ENCODE measurements at regions not wholly inside any gene's neighbourhood (a gene's known extent, or its start where the extent isn't known, plus 50 kb on each side); places are given as distances from the start of the nearest gene placed in this dataset.

- Histone ChIP-seq H4K20me1 (ENCODE audit: control insufficient read depth, insufficient read depth, low read depth, low read length) (no peaks in the 10 kb centered on the region), H3K36me3 (ENCODE audit: control insufficient read depth, low read length) (no peaks in the 10 kb centered on the region), H3K27me3 (ENCODE audit: control insufficient read depth, low read length) (no peaks in the 10 kb centered on the region), H3K9me2 (replicated peaks; ENCODE audit: control insufficient read depth, low read length) (no peaks in the 10 kb centered on the region), H3K27ac (ENCODE audit: low read depth, low read length) (no peak overlapping the region), H3F3A (ENCODE audit: control insufficient read depth, insufficient read depth) (no peaks in the 10 kb centered on the region), H3K79me2 (ENCODE audit: control insufficient read depth, low read length) (no peaks in the 10 kb centered on the region), H3K4me1 (ENCODE audit: control insufficient read depth, low read length) (peaks cover 18% of the 10 kb centered on the region), H3K4me3 (ENCODE audit: low read length) (no peak overlapping the region), H3K4me2 (ENCODE audit: low read length) (no peak overlapping the region), H3K9me3 (ENCODE audit: control insufficient read depth, insufficient read depth, low read length) (no peaks in the 10 kb centered on the region)
- no peak for TF ChIP-seq EZH2phosphoT487 (IDR thresholded peaks at IDR 0.05; ENCODE audit: borderline replicate concordance, low read length)
- TF ChIP-seq, protein P1, sequence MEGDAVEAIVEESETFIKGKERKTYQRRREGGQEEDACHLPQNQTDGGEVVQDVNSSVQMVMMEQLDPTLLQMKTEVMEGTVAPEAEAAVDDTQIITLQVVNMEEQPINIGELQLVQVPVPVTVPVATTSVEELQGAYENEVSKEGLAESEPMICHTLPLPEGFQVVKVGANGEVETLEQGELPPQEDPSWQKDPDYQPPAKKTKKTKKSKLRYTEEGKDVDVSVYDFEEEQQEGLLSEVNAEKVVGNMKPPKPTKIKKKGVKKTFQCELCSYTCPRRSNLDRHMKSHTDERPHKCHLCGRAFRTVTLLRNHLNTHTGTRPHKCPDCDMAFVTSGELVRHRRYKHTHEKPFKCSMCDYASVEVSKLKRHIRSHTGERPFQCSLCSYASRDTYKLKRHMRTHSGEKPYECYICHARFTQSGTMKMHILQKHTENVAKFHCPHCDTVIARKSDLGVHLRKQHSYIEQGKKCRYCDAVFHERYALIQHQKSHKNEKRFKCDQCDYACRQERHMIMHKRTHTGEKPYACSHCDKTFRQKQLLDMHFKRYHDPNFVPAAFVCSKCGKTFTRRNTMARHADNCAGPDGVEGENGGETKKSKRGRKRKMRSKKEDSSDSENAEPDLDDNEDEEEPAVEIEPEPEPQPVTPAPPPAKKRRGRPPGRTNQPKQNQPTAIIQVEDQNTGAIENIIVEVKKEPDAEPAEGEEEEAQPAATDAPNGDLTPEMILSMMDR (IDR thresholded peaks at IDR 0.05; ENCODE audit: low read depth, low read length, poor library complexity, severe bottlenecking), result no peak
These were observed 574.5 kb upstream of the TBL1XR1 start for GRCh38 chr3:177771780-177772179.

DNA sequence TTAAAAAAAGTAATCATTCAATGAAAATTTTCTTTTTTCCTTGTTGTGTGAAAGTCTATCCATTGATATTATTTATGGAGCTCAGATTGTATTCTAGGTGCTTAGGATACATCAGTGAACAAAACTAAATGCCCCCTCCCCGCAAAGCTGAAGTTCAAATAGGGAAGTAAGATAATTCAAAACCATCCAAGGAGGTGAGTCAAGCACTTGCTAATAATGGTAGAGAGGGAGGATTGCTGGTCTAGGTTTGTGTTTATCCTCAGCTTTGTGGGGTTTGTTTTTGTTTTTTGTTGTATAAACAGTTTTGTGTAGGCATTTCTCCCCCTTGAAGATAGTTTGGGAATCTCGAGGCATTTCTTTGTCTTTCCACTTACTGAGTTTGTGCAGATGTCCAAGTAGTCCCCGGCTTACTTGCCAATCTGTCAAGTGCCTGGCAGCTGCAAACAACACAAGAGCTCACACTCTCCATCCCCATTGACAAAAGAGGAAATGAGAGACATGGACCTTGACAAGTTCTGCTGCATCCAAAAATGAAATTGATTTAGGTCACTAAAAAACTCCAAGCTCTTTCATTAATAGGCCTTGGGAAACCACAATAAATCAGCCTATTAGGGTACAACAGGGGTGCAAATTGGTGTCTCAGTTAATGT is 575.8 kb upstream of the TBL1XR1 start:
- H3K27ac ChIP-seq (ENCODE audit: low read depth, low read length), result peak overlapping the region; percentile 7; the same call in 1 of the 2 replicates

DNA sequence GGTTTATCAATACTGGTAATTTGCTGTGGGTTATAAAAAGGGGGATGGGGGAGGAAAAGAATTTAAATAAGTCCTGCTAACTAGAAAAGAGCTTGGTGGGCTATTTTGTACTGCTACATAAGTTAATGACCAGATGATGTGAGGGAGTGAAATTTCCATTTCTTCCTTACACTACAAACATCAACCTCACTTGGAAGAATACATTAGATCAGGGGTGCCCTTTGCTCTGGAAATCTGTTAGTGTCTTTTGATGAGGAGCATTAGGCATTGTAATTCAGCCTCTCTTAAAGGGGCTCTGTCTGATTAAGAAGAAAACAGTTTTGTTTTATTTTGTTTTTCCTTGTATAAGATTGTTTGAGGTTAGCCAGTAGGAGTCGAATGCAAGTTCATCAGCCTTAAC is 576.4 kb upstream of the TBL1XR1 start:
- Histone ChIP-seq H3K4me3 (ENCODE audit: low read length) (no peak overlapping the region), H3K9me2 (replicated peaks; ENCODE audit: control insufficient read depth, low read length) (no peaks in the 10 kb centered on the region), H3K4me1 (ENCODE audit: control insufficient read depth, low read length) (peaks cover 26% of the 10 kb centered on the region)

More for the DNA sequence above, 575.8 kb upstream of the TBL1XR1 start:
- H3K9me2 ChIP-seq (replicated peaks; ENCODE audit: control insufficient read depth, low read length), result no peaks in the 10 kb centered on the region
- H3K79me2 ChIP-seq (ENCODE audit: control insufficient read depth, low read length), result no peaks in the 10 kb centered on the region
- H3K4me3 ChIP-seq (ENCODE audit: low read length), result peak overlapping the region; percentile 14; the same call in 1 of the 2 replicates
- H3K36me3 ChIP-seq (ENCODE audit: control insufficient read depth, low read length), result no peaks in the 10 kb centered on the region
- no peaks in the 10 kb centered on the region for H4K20me1 ChIP-seq (ENCODE audit: control insufficient read depth, insufficient read depth, low read depth, low read length)
- H3K4me2 ChIP-seq (ENCODE audit: low read length), result peak overlapping the region; percentile 42
- no peaks in the 10 kb centered on the region for H3K27me3 ChIP-seq (ENCODE audit: control insufficient read depth, low read length)
- peaks cover 20% of the 10 kb centered on the region for H3K4me1 ChIP-seq (ENCODE audit: control insufficient read depth, low read length)
- no peaks in the 10 kb centered on the region for H3K9me3 ChIP-seq (ENCODE audit: control insufficient read depth, insufficient read depth, low read length)
- TF ChIP-seq EZH2phosphoT487 (IDR thresholded peaks at IDR 0.05; ENCODE audit: borderline replicate concordance, low read length), result no peak
- TF ChIP-seq, protein P1 (IDR thresholded peaks at IDR 0.05; ENCODE audit: low read depth, low read length, poor library complexity, severe bottlenecking), result no peak
- H3F3A ChIP-seq (ENCODE audit: control insufficient read depth, insufficient read depth), result no peaks in the 10 kb centered on the region

More for the DNA sequence above, 576.4 kb upstream of the TBL1XR1 start:
- no peaks in the 10 kb centered on the region for H4K20me1 ChIP-seq (ENCODE audit: control insufficient read depth, insufficient read depth, low read depth, low read length)
- H3K4me2 ChIP-seq (ENCODE audit: low read length), result peak overlapping the region; percentile 42
- no peak for TF ChIP-seq EZH2phosphoT487 (IDR thresholded peaks at IDR 0.05; ENCODE audit: borderline replicate concordance, low read length)
- TF ChIP-seq, protein P1 (IDR thresholded peaks at IDR 0.05; ENCODE audit: low read depth, low read length, poor library complexity, severe bottlenecking), result no peak
- peak overlapping the region; percentile 7; the same call in 1 of the 2 replicates for H3K27ac ChIP-seq (ENCODE audit: low read depth, low read length)
- H3K79me2 ChIP-seq (ENCODE audit: control insufficient read depth, low read length), result no peaks in the 10 kb centered on the region
- H3F3A ChIP-seq (ENCODE audit: control insufficient read depth, insufficient read depth), result no peaks in the 10 kb centered on the region
- no peaks in the 10 kb centered on the region for H3K27me3 ChIP-seq (ENCODE audit: control insufficient read depth, low read length)
- H3K36me3 ChIP-seq (ENCODE audit: control insufficient read depth, low read length), result no peaks in the 10 kb centered on the region
- H3K9me3 ChIP-seq (ENCODE audit: control insufficient read depth, insufficient read depth, low read length), result no peaks in the 10 kb centered on the region
